8988T (cell line): ENCODE measurements at regions not wholly inside any gene's neighbourhood (a gene's known extent, or its start where the extent isn't known, plus 50 kb on each side); places are given as distances from the start of the nearest gene placed in this dataset.

ENCODE experiments used
- DNase-seq: peaks from one replicate; pipeline ENCODE4 v3.0.0; 2011

- no peak for DNase-seq
Measured at GRCh38 chr3:21357241-21357640, 393.8 kb downstream of the ZNF385D start.

GRCh38 chr3:21356402-21356801 is 394.6 kb downstream of the ZNF385D start:
- no peak for DNase-seq

GRCh38 chr3:21345382-21345976 is 405.5 kb downstream of the ZNF385D start:
- DNase-seq = no peak

- no peak for DNase-seq
Measured at GRCh38 chr3:21331857-21332256, 419.2 kb downstream of the ZNF385D start.

- DNase-seq = no peak
Measured at GRCh38 chr3:21331321-21331720, 419.7 kb downstream of the ZNF385D start.

- no peak for DNase-seq
Measured at GRCh38 chr3:21330293-21330692, 420.7 kb downstream of the ZNF385D start.

- no peak for DNase-seq
Measured at GRCh38 chr3:21328711-21329390, 422.2 kb downstream of the ZNF385D start.

- no peak for DNase-seq
Measured at GRCh38 chr3:21326704-21327475, 424.1 kb downstream of the ZNF385D start.

GRCh38 chr3:21314688-21315087 is 436.3 kb downstream of the ZNF385D start:
- no peak for DNase-seq

- DNase-seq = no peak
Measured at GRCh38 chr3:21310891-21311290, 440.1 kb downstream of the ZNF385D start.

- no peak for DNase-seq
Measured at GRCh38 chr3:21310161-21310560, 440.8 kb downstream of the ZNF385D start.

GRCh38 chr3:21297304-21297703 is 453.7 kb downstream of the ZNF385D start:
- no peak for DNase-seq

GRCh38 chr3:21294768-21295167 is 456.2 kb downstream of the ZNF385D start:
- DNase-seq = no peak

GRCh38 chr3:21292971-21293370 is 458.0 kb downstream of the ZNF385D start:
- no peak for DNase-seq

- DNase-seq = no peak
Measured at GRCh38 chr3:21290557-21290956, 460.5 kb downstream of the ZNF385D start.

GRCh38 chr3:21274079-21274571 is 476.9 kb downstream of the ZNF385D start:
- no peak for DNase-seq

- DNase-seq = no peak
Measured at GRCh38 chr3:21273259-21274025, 477.6 kb downstream of the ZNF385D start.

- DNase-seq = no peak
Measured at GRCh38 chr3:21271606-21272016, 479.4 kb downstream of the ZNF385D start.

GRCh38 chr3:21269882-21270281 is 481.1 kb downstream of the ZNF385D start:
- DNase-seq = no peak

GRCh38 chr3:21260507-21260906 is 490.5 kb downstream of the ZNF385D start:
- DNase-seq = no peak

GRCh38 chr3:21259896-21260295 is 491.1 kb downstream of the ZNF385D start:
- no peak for DNase-seq

- no peak for DNase-seq
Measured at GRCh38 chr3:21256932-21257331, 494.1 kb downstream of the ZNF385D start.

GRCh38 chr3:21238661-21239060 is 512.3 kb downstream of the ZNF385D start:
- no peak for DNase-seq
